Body of pancreas (tissue), 4 donors: ENCODE measurements at regions not wholly inside any gene's neighbourhood (a gene's known extent, or its start where the extent isn't known, plus 50 kb on each side); places are given as distances from the start of the nearest gene placed in this dataset.

Experiments
- ATAC-seq: fragments of 150-250 bp; one replicate; pipeline ENCODE4 v1.9.1; 2016
- DNase-seq, 4 donors: peaks; one replicate each; pipeline ENCODE4 v3.0.0-alpha.2; 2019
- H3K27ac ChIP-seq, 4 donors: fragments of 200-600 bp; sonication (generic); 1 replicate in 3 of 4; 2 replicates in 1 of 4; pipeline versions ENCODE4 v1.5.1 to v1.6.1; 2016 to 2019; ENCODE audit warnings: mild to moderate bottlenecking in 1 of 4, mixed read lengths in 1 of 4, moderate library complexity in 1 of 4
- H3K27me3 ChIP-seq, 2 donors: fragments of 200-600 bp; sonication (generic); one replicate each; pipeline ENCODE4 v1.6.0; 2016; ENCODE audit warnings: mild to moderate bottlenecking in 1 of 2
- H3K36me3 ChIP-seq, 2 donors: fragments of 200-600 bp; sonication (generic); replicated peaks in 1 of 2; 2 replicates each; pipeline ENCODE4 v1.5.1; 2016; ENCODE audit warnings: low read depth in 2 of 2; ENCODE audit not compliant: insufficient read depth in 1 of 2
- H3K4me1 ChIP-seq: fragments of 200-600 bp; sonication (generic); one replicate; pipeline ENCODE4 v1.6.0; 2016
- H3K4me3 ChIP-seq, 2 donors: fragments of 200-600 bp; sonication (generic); 1 replicate in 1 of 2; 2 replicates in 1 of 2; pipeline ENCODE4 v1.5.1; 2016 to 2019
- H3K9me3 ChIP-seq, 3 donors: fragments of 200-600 bp; sonication (generic); 1 replicate in 2 of 3; 2 replicates in 1 of 3; pipeline ENCODE4 v1.5.1; 2016
- POLR2A ChIP-seq, 3 donors: fragments of 450-650 bp; IDR thresholded peaks; one replicate each; pipeline ENCODE4 v1.6.1; 2016; ENCODE audit warnings: antibody characterized with exemption in 3 of 3, mild to moderate bottlenecking in 2 of 3
- WGBS, 2 donors: methylation state at CpG; one replicate each; pipeline ENCODE4 v1.1.5; 2017; 5-methylcytosine and 5-hydroxymethylcytosine counted together
- intact Hi-C: fragments of 100-400 bp; cut with DNase I; formaldehyde crosslinking; loops from one replicate; pipeline ENCODE4 v1.15.1; 2023
- TF ChIP-seq, protein P1 (sequence below), 7 experiments: fragments of 450-650 bp in 4 of 7; fragments of 200-600 bp in 3 of 7; sonication (generic) in 3 of 7; IDR thresholded peaks; one replicate each; pipeline ENCODE4 v1.5.1; 2016 to 2019; ENCODE audit warnings: antibody characterized with exemption in 7 of 7

DNA sequence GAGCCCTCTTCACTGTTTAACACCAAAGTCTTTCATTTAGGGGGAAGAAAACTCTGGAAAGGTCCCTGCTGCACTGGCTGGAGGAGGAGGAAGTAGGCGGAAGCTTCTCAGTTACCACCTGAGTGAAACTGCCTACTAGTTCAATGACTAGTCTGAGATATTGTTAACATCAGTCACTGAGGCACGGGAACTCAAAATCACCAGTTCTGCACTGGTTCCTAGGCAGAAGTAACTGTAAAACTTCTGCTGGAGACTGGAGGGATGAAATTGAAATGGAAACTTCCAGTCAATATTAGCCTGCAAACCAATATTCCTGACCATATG is 178.3 kb downstream of the SNCA start:
- no peaks in the 10 kb centered on the region for H3K27me3 ChIP-seq
- H3K27ac ChIP-seq, result no peak overlapping the region
- H3K36me3 ChIP-seq, result no peaks in the 10 kb centered on the region
- WGBS, 2 donors, result 68 to 71% methylated on average over 2 of the region's 2 CpGs
- DNase-seq (no peak), ATAC-seq (no peak)
- no peak overlapping the region for H3K4me3 ChIP-seq
- no peaks in the 10 kb centered on the region for H3K9me3 ChIP-seq
- intact Hi-C loops, result loop anchor here (10.0 kb wide), 1 partner anchor 246 kb away; no protein-coding TSS in a partner anchor
- no peaks in the 10 kb centered on the region for H3K4me1 ChIP-seq
- TF ChIP-seq POLR2A (IDR thresholded peaks at IDR 0.05), result no peak
- TF ChIP-seq, protein P1, sequence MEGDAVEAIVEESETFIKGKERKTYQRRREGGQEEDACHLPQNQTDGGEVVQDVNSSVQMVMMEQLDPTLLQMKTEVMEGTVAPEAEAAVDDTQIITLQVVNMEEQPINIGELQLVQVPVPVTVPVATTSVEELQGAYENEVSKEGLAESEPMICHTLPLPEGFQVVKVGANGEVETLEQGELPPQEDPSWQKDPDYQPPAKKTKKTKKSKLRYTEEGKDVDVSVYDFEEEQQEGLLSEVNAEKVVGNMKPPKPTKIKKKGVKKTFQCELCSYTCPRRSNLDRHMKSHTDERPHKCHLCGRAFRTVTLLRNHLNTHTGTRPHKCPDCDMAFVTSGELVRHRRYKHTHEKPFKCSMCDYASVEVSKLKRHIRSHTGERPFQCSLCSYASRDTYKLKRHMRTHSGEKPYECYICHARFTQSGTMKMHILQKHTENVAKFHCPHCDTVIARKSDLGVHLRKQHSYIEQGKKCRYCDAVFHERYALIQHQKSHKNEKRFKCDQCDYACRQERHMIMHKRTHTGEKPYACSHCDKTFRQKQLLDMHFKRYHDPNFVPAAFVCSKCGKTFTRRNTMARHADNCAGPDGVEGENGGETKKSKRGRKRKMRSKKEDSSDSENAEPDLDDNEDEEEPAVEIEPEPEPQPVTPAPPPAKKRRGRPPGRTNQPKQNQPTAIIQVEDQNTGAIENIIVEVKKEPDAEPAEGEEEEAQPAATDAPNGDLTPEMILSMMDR (IDR thresholded peaks at IDR 0.05), result no peak

- WGBS, 2 donors, result 33 to 43% methylated on average over 3 of the region's 3 CpGs
- Histone ChIP-seq H3K27me3 (no peaks in the 10 kb centered on the region), H3K27ac (no peak overlapping the region), H3K4me1 (no peaks in the 10 kb centered on the region), H3K4me3 (no peak overlapping the region), H3K9me3 (no peaks in the 10 kb centered on the region), H3K36me3 (no peaks in the 10 kb centered on the region)
- ATAC-seq (no peak), DNase-seq (no peak)
- intact Hi-C loops, result loop anchor here (10.0 kb wide), 1 partner anchor 247 kb away; no protein-coding TSS in a partner anchor
- no peak for TF ChIP-seq POLR2A (IDR thresholded peaks at IDR 0.05)
- TF ChIP-seq, protein P1 (IDR thresholded peaks at IDR 0.05), result peak in 5 of 7 experiments; percentile 10 to 41 (median 28)
Observed at GRCh38 chr4:89657931-89658700, 178.8 kb downstream of the SNCA start.

DNA sequence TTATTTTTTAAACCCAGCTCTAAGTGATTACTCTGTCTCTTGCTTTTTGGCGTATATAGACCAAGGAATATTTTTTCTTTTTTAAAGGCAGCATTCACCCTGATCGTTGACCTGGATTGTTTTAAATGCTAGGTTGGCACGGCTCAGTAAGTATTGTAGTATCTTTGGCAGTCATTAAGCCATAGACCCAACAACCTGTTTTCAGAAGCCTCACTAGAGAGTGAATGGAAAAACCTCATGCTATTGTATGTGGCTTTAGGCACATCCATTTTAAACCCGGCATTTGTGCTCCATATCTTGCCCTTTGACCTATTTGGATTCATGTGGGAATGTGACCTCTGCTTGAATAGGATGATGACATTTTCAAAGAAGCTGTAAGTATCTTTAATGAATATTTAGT is 183.9 kb downstream of the SNCA start:
- Histone ChIP-seq H3K36me3 (no peaks in the 10 kb centered on the region), H3K27ac (no peak overlapping the region), H3K4me1 (no peaks in the 10 kb centered on the region), H3K9me3 (no peaks in the 10 kb centered on the region), H3K27me3 (no peaks in the 10 kb centered on the region), H3K4me3 (no peak overlapping the region)
- 71 to 72% methylated on average over 4 of the region's 4 CpGs for WGBS, 2 donors
- DNase-seq, result no peak
- no peak for ATAC-seq
- intact Hi-C loops, result loop anchor here (10.0 kb wide), 1 partner anchor 252 kb away; no protein-coding TSS in a partner anchor
- TF ChIP-seq, protein P1 (IDR thresholded peaks at IDR 0.05), result no peak
- no peak for TF ChIP-seq POLR2A (IDR thresholded peaks at IDR 0.05)

DNA sequence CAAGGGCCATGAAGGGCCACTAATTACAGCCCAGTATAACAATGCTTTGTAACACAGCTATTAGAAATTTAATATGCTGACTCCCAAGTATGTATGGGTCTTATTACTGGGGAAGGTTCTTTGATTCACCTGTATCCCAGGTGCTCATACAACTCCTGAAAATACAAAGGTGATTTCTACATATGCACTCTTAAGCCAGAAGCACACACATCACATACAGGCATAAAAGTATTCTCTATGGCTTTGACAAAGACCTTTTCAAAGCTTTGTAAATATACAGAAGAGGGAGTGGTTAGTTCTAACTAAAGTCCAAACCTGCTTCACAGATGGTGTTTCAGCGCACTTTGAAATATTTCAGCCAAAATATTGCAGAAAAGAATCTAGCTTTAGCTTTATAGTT is 191.5 kb downstream of the SNCA start:
- Histone ChIP-seq H3K4me1 (no peaks in the 10 kb centered on the region), H3K27me3 (no peaks in the 10 kb centered on the region), H3K36me3 (no peaks in the 10 kb centered on the region), H3K27ac (no peak overlapping the region), H3K9me3 (no peaks in the 10 kb centered on the region), H3K4me3 (no peak overlapping the region)
- WGBS, 2 donors, result 81 to 83% methylated on average over 1 of the region's 1 CpG
- ATAC-seq, result no peak
- TF ChIP-seq, protein P1 (IDR thresholded peaks at IDR 0.05), result no peak
- no peak for TF ChIP-seq POLR2A (IDR thresholded peaks at IDR 0.05)
- intact Hi-C loops, result no loop called here
- DNase-seq, result no peak

- TF ChIP-seq, protein P1 (IDR thresholded peaks at IDR 0.05), result peak in 1 of 7 experiments; percentile 1
- no peak for TF ChIP-seq POLR2A (IDR thresholded peaks at IDR 0.05)
- Histone ChIP-seq H3K4me3 (no peak overlapping the region), H3K4me1 (no peaks in the 10 kb centered on the region), H3K27me3 (no peaks in the 10 kb centered on the region), H3K9me3 (no peaks in the 10 kb centered on the region), H3K27ac (no peak overlapping the region), H3K36me3 (no peaks in the 10 kb centered on the region)
- intact Hi-C loops, result no loop called here
- no peak for ATAC-seq
- no peak for DNase-seq
- WGBS, 2 donors, result 17 to 22% methylated on average over 6 of the region's 6 CpGs
Observed at GRCh38 chr4:89641367-89641687, 195.6 kb downstream of the SNCA start.
